HPDE6-E6E7 (cell line): ENCODE measurements at regions not wholly inside any gene's neighbourhood (a gene's known extent, or its start where the extent isn't known, plus 50 kb on each side); places are given as distances from the start of the nearest gene placed in this dataset.

Experiments
- DNase-seq: peaks from one replicate; pipeline ENCODE4 v3.0.0; 2011; ENCODE audit warnings: missing footprints; ENCODE audit errors: extremely low spot score

DNA sequence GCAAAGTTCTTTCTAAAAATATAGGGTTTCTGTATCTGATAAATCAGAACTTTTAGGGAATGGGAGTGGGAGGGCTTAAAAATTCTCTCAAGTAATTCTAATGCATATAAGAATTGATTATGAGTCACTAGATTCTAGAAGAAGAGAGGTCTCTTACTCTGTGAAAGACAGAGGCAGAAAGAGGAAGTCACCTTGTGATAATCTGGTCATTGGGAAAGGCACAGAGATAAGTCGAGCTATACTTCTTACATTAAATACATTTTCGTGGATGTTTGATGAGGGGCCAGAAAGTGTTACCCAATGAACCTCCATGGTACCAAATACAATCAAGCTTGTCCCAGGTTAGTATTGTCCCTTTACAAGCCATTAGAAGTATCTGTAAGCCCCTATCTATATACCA, 134.4 kb downstream of the MAD2L1 start:
- DNase-seq: no peak

DNA sequence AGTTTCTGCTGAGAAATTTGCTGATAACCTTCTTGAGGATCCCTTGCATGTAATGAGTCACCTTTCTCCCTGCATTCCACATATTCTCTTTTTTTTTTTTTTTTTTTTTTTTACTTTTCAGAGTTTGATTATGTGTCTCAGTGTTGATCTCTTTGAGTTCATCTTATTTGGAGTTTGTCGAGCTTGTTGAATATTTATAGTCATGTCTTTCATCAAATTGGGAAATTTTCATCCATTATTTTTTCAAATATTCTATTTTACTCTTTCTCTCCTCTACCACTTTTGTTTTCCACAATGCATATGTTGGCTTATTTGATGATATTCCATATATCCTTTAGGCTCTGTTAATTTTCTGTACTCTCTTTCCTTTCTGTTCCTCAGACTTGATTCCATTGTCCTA, 136.1 kb downstream of the MAD2L1 start:
- DNase-seq: no peak

DNA sequence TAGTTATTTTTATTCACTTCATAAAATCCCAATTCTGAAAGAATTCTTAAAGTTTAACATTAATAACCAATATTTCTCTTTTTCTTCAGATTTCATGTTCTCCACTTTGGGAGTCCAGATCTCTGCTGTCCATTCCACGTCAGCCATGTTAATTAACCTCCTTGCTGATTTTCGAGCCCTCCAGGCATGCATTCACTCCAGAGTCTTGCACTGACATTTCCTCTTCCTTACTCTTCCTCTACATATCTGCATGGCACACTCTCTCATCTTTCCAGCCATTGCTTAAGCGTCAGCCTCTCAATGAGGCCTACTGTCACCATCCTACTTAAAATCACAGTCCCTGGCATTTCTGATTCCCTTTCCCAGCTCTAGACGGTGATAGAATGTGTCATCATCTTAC, 144.8 kb downstream of the MAD2L1 start:
- no peak for DNase-seq

DNA sequence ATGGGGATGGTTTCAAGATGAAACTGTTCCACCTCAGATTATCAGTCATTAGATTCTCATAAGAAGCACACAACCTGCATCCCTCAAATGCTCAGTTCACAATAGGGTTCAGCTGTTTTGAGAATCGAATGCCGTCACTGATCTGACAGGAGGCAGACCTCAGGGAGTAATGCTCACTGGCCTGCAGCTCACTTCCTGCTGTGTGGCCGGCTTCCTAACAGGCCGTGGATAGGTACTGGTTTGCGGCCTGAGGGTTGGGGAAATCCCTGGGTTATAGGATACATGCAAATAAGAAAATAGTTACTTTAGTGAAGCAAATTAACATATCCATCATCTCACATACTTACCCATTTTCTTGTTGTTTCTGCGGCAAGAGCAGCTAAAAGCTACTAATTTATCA, 160.4 kb downstream of the MAD2L1 start:
- no peak for DNase-seq

DNA sequence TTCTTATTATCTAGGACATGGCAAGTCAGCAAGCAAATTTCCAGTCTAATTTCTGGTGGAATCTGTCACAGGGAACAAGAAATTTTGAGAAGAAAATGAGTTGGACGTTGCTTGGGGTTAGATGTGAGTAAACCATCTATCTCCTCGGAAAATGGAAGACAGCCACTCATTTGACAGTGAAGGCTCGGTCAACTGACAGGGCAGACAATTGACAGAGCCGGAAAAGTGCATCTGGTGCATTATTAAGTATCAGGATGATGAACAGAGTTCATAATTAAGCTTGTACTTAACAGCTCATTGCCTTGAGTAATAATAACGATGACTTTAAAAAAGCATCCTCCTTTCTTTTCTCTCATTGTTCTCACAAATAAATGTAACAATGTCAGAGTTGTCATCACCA, 168.4 kb downstream of the MAD2L1 start:
- DNase-seq: no peak

DNA sequence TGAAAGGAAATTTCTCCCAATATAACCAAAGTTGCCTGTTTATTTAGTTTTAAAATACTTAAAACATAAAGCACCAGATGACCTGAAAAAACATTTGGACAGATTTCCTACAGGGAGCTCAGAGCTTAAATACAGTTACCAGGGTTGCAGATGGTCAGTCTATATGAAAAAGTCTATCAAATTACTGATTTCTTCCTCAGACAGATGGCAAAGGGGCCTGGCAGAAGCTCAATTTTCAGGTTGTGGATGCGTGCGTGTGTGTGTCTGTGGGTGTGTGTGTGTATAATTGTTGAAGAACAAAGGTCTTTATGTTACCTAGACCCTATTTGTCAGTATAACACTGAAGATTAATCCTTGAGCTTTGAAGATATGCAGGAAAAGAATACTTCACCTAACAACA, 169.4 kb downstream of the MAD2L1 start:
- no peak for DNase-seq

DNA sequence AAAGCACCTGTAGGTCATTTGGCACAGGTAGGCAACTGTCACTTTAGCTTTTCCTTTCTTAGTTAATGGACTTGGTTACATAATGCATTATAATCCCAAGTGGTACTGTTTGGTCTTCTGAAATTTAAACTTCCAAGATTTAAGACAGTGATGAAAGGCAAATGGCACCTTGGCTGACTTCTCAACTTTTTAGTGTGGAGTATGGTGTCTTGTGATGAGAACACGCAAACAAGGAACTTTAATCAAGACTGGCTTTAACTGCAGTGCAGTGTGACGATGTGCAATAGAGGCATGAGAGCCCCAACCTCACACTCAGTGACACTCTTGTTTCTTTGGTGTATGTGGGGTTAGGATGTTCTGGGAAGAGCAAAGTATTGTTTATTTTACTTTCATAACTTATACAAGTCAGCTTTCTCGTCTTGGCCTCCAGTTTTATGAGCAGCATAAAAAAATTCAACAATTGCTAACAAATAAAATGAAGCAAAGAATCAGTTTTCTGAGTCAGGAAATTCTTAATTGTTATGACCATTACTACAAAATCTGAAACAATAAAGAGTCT, 171.9 kb downstream of the MAD2L1 start:
- no peak for DNase-seq

DNA sequence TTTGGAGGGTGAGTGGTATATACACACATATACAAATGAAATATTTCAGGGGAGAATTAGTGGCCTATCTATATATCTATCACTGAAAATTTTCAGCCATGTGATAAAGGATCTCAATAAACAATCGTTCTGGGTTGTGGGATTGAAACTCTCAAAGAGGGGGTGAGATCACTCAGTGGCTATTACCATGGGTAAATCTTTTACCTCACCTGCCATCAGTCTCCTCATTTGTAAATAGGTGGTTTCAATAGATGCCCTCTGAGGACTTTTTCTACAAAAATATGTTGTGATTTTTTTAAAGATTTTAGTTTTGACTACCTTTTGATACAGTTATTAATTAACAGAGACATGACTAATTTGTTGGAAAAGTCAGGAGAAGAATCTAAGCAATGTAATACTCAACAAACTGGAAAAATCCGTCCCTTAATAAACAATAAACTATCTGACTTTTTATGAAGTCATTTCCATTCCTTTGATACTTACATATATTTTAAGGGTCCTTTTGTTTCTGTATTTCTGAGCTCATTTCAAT, 192.8 kb downstream of the MAD2L1 start:
- DNase-seq: no peak

DNA sequence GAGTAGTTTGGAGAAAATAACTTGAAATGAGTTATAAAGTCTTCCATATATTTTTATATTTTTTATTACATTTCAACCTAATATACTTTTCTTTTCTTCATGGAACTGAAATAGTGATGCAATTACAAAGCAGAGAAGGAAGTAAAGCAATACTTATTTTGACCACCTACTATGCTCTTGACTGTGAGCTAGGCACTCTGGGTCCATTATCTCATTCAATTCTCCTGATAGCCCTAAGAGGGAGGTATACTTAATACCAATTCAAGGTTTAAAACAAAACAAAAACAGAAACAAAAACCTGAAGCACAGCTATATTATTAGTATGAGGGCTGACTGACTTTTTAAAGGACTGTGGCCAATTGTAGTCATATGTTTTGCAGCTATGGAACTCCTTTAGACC, 193.5 kb downstream of the MAD2L1 start:
- no peak for DNase-seq

DNA sequence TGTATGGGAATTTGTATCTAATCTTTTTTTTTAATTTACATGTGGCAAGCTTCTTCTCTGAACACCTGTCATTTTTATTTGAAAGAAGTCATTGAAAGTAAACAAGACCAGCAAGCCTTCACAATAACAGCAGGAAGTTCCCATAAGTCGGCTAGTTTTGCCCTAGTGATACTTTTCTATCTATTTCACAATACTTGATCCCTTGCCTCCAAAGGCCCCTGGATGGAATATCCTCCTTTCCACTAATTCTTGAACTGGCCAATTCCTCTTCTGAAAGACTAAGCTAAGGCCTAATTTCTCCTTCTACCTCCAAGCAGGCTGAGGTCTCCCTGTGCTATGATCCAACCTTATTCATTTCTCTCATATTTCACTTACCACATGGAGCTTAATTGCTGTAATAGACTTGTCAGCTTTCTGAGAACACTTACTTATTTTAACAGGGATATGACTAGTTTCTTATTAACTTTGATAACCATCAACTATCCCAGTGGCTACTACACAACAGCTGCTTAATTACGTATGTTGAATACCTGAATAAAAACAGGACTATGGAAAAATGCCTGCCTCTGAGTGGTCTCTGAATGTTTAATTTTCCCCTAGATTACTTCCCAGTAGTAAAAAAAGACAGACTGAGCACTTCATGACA, 194.2 kb downstream of the MAD2L1 start:
- DNase-seq: no peak

DNA sequence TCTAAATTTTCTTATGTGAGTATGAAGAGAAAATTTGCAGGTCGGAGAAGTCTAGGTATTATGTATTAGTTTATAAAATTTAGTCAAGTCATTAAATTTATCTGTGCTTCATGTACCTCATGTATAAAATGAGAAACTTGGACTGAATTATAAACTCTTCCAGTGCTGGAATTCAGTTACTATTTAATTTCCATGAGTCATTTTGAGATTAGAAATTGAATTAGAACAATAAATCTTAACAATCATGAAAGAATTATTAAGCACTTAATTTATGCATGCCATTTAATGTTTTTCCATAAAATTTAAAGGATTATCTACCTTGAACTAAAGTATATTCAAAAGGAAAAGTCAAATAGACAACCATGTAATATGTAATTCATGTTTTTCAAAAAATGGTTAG, 195.8 kb downstream of the MAD2L1 start:
- DNase-seq: no peak

DNA sequence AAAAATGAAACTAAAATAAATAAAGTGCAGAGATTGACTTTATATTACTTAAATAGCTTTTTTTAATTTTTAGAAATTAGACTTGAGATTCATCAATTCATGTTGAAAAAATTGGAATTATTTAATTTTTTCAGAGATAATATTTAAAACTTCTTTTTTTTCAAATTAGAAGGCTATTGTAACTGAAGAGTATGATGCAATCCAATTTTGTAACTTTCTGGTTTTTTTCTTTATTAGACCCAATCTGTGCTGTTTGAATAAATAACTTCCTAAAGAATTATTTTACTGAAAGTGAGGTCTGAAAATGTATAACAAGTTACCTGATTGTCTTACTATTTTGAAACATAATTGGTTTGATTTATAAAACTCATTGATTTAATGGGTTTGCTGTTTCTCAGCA, 200.9 kb downstream of the MAD2L1 start:
- DNase-seq: no peak

DNA sequence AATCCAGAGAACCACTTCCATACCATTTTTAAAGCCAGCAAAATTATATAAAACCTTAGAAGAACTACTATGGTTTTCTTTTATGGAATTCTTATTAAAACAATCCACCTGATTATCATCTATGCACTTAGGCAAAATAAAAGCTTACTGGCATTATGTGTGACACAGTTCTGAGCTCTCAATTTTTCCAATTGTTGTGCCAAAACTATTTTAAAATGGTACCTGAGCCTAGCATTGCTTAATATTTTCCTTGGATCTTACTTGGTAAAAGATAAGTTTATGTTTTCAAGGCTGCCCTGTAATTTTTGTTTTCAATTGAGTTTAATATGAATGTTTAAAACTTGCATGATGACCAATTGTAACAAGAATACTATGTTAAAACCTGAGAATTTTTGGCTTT, 201.3 kb downstream of the MAD2L1 start:
- no peak for DNase-seq

DNA sequence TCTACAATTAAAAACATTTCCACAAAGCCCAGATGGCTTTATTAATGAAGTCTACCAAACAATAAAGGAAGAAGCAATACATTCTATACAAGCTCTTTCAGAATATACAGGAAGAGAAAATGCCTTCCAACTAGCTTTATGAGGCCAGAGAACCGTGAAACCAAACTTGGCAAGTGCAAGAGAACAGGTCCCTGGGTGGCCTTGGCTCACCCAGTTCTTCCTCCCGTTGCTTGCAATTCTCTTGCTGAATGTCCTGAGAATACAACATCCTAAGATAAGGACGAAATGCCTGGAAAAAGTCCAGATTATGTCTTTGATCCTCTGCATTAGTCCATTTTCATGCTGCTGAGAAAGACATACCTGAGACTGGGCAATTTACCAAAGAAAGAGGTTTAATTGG, 204.9 kb downstream of the MAD2L1 start:
- DNase-seq: no peak

DNA sequence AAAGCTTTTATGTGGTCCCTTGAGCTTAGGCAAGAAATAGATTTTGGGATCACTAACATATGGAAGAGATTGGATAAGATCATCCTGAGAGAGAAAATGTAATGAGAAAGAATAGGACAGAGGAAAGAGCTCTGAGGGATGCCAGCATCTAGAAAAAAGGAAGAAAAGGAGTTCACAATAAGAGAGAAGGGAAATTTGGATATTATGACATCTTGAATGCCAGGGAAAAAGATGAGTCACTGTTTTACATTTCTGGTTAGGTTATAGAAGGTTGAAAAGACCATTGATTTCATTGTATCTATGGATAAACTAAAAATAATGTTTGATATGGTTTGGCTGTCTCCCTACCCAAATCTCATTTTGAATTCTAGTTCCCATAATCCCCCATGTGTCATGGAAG, 208.5 kb downstream of the MAD2L1 start:
- DNase-seq: no peak

DNA sequence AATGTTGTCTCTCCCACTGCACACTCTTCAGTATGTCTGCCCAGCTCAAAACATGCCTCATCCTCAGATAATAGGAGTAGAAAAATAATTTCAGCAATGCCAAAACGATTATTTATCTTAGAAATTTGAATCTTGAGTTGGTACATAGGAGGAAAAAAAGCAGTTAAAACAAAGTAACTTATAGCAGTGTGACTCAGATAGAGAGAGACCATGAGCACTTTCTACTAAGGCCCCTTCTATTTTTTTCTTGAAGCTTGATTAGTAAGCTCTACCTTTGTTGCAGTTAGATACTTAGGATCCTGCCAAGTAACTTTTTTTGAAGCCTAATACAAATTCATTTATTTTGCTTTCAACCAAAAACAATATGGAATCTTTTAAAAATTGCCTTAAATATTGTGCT, 212.3 kb downstream of the MAD2L1 start:
- no peak for DNase-seq

DNA sequence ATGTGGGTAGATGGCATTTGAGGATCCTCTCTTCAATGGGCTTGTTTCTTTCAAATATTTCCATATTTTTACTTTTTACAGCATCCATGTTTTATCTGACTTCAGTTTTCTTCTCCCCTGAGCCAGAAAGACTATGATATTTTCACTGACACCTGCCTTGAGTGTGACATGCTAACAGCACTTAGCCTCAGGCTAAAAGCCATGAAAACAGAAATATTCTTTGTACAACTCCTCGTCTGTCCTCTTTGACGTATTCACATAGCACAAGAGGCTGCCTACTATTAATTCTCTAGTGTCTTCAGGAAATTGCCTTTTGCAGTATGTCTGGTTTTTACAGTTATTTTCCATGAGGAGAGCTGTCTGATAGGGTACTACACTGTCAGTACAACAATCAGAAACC, 215.0 kb downstream of the MAD2L1 start:
- no peak for DNase-seq

DNA sequence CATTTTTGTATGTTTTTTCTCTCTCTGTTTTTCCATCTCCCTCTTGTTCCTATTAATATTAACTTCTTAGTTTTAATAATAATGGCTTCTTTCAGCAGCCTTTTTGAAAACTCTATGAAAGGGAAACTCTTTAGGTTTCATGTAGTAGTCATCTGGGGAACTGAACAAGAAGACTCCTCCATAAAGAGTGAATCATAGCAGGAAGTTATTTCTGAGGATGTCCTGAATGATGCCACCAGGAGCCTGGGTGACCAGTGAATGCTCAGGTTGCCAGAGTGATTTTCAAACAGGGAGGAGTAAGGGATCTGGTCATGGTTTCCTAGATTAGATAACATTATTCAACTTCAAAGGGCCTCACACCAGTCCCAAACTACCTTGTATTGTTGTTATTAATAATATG, 212.8 kb upstream of the PDE5A start:
- DNase-seq: peak; percentile 19

DNA sequence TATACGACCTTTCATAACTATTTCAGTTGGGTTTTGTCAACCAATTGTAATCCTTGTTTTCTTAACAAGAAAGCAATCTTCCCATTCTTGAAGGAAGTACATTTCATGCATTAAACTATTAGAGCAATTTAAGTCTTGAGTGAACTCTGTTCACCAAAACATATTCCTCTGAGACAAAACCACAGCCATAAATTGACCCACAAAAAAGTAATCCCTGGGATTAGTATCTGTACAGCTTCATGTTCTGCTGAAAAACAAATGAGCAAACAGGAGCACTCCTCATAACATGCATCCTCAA, 207.0 kb upstream of the PDE5A start:
- no peak for DNase-seq

DNA sequence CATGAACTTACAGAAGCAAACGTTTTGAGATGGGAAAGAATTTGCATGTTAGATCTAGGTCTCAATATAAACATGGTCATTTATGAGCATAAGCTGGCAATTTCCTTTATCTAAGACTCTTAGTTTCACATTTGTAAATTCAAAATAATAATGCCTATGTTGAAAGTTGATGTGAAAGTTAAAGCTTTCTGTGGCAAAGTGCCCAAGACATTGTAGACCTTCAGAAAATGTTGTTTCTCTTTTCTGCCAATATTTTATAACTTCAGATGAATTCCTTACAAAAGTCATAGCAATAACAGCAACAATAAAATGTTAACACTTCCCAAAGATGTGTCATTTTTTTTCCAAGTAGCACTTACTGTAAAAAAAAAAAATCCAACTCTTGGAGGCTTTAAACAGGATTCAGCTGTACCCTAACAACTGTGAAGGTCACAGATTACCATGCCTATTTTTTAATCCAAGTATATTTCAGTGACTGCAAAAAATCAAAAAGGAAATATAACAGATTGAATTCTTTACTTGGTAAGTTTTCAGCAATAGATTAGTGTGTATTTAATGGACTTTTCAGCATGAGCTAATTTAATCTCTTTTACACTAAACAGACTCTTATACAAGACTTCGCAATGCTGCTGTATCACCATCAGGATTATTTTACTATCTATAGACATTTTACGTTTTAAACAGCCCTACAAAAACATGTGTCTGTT, 206.5 kb upstream of the PDE5A start:
- no peak for DNase-seq

DNA sequence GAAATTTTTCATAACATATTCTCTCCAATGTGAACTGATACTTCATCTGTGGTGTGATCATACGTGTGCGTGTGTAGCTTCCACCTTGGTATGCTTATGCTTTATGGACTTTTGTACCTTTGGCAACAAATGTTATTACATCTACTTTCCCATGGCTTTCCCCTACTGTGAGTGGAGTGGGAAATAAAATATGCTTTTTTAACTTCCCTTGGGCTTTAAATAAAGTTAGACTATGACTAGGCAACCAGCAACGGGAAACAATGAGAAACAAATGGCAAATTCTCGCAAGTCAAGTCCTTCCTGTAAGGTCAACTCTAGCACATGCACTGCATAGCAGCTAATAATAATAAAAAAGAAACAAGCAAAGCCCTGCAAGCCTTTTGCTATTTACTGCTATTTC, 205.0 kb upstream of the PDE5A start:
- no peak for DNase-seq

DNA sequence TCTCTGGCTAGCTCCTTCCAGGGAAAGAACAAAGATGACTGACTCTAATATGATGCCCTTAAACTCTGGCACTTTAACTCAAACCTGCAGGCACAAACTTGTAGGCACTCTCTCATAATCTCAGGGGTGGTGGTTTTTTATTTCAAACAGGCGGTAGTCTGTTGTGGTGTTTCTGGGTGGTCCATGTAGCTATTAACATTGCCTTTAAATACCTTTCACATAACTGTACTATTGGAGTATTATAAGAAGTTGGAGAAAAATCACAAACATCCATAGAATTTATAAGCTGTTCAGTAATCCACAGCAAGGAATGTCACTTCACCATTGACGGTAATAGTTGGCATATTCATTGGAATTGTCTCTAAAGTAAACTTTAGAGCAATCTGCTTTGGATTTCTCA, 204.2 kb upstream of the PDE5A start:
- DNase-seq: no peak

DNA sequence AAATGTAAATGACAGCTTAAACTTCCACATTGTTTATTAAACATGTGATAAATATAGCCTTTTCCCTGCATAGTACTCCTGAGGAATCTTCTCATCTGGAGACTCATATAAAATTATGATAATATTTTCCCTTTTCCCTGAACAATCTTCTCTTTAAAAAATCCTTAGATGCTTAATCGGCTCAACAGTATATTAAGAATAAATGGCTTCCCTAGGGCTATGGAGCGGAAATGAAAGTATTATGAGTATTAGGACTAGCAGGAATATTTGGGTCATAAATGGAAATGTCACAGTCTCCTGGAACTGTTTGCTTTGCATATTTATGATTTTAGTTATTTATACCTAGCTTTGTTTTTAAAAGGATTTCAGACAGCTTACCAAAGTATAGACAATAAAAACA, 200.7 kb upstream of the PDE5A start:
- no peak for DNase-seq

DNA sequence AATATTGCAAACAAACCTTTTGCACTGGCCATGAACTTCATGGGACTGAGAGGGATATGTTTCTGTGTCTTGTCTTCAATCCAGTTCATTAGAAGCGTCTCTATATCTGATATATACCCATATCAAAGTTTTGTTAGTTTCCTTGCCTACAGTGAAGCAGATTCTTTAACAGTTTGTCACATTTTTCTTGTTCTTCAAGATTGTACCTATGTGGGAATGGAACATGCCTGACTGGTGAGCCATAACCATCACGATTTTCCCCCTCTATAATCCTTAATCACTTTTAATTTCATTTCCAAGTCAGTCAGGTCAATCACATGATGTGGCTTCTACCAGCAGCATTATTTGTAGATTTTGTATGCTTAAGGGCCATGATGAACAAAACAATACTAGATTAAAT, 197.1 kb upstream of the PDE5A start:
- no peak for DNase-seq
